GM19035 (cell line): ENCODE measurements at regions not wholly inside any gene's neighbourhood (a gene's known extent, or its start where the extent isn't known, plus 50 kb on each side); places are given as distances from the start of the nearest gene placed in this dataset.
A peak's percentile ranks its signal among the peaks of the same experiment; 100 is the strongest.

Experiments
- ATAC-seq: cut with Tn5 transposase; IDR thresholded peaks from one replicate; pipeline ENCODE4 v1.9.1; 2021; ENCODE audit not compliant: unreplicated experiment

DNA sequence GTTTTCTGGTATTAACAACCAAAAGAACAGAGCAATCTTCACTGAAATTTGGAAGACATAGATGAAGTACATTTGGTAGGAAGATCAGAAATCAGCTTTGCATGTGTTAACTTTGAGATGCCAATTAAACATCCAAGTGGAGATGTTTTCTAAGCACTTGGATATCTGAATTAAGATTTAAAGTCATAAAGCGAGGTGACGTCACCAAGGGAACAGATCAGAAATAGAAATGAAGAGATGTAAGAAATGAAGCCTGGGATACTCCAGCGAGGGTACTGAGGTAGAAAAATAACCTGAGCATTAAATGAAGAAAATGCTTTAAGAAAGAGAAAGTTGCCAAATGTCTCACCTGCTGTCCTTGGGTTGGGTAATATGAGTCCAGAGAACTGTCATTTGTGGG, 1223.3 kb downstream of the MAT2B start:
- ATAC-seq: no peak

DNA sequence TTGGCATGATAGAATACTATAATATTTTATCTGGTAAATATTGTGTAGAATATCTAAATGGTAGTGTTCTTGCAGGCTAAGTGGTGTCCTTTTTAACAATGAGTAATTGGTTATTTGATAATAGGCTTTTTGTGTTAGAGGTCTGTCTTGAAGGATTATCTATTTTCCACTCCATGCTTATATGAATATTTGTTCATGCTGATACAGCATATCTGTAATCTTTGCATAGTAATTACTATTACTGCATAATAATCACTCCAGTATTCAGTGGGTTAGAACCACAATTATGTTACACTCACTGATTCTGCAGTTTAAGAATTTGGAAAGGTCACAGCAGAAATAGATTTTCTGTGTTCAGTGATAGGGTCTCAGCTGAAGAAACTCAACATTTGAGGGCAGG, 1229.9 kb downstream of the MAT2B start:
- no peak for ATAC-seq

DNA sequence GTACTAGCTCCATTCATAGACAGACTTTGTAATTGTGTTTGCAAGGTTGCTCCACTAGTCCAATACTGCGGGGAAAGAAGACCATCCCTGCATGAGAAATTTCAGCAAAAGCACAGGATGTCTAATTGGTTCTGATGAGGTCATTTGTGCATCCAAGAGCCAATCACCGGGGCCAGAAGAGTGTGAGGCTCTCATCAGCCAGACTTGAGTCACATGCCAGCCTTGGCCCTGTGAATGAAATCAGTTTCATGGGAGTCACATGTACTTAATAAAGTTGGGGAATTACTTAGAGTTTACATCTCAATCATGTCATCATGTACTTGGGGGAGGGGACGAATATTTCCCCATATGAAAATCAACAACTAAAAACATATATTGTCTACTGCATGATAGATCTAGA, 1236.0 kb downstream of the MAT2B start:
- ATAC-seq: peak; percentile 27

DNA sequence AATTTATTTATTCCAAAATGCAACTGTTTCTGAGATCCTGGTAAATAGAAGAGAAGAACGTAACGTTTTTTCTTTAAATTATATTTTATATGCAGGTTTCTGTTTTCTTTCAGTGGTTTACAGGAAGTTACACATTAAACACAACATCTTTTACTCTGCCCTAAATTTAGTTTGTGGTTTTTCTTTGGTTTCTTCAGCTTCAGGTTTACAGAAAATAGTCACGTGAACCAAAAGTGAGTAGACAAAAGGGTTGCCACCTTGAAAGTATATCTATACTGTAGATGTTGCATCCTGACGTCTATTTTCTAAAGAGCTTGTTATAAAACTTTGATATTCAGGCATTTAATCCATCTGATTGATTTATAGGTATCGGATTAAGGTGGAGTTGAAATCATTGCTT, 1236.6 kb downstream of the MAT2B start:
- ATAC-seq: peak; percentile 89

DNA sequence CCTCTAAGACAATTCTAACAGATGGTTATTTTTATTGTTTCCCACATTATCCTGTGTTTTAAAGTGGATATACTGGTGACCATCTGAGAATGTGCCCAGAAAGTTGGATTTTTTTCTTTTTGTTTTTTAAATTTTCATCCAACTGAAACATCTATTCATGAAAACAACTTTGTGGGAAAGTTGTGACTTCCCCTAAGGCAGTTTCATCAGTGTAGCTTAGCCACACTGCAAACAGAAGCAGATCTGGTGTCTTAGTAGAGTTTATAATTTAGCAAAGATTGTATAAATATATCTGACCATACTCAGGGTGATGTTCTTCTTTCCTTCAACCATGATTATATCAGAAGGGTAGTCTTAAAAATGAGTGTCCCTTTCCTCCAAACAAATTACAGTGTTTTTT, 1241.3 kb downstream of the MAT2B start:
- no peak for ATAC-seq

DNA sequence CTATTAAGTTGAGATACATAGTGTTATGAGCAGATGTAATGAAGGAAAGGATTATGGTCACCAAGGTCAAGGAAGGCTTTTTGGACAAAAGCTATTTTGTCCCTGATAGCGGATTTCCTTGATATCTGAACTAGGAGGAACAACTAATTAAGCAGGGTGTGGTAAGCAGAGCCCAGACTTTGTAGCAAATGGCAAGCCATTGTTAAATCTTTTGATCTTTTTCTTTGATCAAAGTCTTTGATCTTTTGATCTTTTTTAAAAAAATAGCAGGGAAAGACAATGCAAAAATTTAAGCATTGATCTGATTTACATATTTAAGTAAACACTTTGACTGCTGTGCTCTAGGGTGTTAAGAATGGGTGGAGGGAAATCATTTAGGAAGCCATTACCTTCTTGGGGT, 1242.0 kb downstream of the MAT2B start:
- no peak for ATAC-seq

DNA sequence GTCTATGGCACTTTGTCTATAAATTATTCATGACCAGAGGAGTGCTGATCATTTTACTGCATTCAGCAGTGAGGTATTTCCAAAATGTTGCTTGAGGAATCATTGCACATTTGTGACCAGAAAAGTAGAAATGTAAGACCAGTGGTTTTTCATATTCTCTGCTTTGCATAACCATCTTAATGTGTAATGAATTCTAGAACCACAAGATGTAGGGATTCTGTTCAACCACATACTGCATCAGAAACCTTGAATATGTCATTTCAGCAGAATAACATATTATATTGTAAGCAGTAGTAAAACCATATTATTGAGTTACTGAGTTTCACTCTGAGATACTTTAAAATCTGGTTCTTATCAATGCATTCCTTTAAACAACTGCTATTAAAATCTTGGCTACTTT, 1243.4 kb downstream of the MAT2B start:
- ATAC-seq: peak; percentile 66

DNA sequence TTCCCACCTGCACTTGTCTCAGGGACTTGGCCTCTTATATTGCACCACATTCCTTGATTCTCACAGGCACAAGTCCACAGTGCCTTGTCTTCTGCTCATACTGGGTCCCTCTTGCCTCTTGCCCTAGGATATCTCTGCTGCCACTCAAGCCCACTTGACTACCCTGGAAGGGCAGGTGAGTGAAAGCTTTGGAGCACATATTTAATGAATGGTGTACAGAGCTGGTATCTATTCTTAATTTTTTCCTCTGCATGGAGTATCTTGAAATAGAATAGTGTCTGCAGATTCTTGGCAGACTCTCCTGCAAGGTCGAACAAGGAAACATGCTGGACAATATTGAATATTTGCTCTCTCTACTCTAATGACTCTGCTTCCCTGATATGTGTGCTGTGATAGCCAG, 1248.0 kb downstream of the MAT2B start:
- no peak for ATAC-seq

DNA sequence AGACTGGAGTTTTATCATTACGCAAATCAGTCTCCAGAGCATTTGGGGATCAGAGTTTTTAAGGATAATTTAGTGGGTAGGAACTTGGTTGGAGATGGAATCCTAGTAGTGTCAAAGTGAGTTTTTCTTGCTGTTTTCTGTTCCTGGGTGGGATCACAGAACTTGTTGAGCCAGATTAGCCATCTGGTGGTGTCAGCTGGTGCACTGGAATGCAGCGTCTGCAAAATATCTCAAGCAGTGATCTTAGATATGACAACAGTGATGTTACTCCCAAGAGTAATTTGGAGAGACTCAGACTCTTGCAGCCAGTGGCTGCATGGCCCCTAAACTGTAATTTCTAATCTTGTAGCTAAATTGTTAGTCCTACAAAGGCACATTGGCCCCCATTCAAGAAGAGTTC, 1257.8 kb downstream of the MAT2B start:
- no peak for ATAC-seq

DNA sequence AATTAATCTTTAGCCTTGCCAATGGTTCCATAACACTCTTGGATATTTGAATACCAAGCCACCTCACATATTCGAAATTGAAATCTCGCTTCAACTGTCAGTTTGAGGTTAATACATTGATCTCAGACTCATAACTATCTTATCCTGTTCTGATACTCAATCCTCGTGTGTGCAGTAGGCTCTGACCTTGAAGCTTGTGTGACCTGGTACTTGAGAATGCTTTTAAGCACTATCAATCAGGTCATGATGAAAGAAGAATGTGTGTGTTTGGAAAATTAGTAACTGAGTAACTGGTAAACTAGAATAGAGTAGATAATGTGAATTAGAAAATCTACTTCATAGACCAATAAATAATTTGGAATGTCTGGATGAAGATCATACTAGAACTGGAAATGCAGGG, 1266.7 kb downstream of the MAT2B start:
- no peak for ATAC-seq

DNA sequence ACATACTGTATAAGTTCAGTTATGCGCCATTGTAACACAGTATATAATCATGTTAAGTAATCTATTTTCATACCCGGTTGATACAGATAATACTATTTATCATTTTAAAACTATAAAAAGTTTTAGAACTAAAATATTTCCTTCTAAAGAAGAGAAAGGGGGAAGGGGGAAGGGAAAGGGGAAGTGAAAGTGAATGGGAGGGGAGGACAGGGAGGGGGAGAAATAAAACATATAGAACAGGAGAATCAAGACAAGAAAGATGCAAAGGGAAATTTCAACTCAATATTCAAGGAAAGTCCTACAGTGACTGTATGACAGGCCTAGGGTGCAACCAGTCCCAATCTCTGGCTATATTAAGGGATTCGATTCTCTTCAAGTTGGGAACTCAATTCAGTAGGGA, 1278.8 kb downstream of the MAT2B start:
- ATAC-seq: no peak

DNA sequence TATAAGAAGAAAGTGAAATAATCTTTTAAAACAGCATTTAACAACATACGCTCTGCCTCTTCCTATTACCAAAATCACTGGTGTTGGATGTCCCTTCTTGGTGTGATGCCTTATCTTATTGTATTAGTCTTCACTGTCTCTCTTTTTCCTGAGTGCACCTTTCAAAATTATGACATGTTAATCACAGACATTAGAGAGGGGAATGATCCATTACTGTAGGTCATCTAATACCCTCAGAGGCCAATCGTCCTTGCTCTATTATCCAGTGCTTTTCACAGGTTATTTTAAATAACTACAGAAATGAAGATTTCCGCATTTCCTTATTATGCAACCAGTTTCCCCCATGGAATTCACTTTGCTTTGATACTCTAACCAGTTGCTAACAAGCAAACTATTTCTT, 1292.7 kb downstream of the MAT2B start:
- ATAC-seq: no peak

DNA sequence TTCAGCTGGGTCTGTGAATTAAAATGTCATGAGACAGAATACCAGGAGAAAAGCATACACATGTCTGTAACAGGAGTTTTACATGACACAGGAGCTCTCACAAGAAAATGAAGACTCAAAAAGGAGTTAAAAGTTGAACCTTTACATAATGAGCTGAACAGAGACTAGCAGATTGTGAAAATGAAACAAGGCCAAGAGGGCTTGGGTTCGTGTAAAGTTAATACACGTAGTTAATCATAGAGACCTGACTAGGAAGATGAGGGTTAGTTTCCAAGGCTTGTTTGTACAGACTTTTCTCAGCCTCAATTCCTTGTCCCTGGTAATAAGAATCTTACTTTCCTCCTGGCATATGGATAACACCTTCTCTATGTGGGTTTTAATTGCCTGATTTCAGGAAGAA, 1294.0 kb downstream of the MAT2B start:
- ATAC-seq: peak; percentile 58

DNA sequence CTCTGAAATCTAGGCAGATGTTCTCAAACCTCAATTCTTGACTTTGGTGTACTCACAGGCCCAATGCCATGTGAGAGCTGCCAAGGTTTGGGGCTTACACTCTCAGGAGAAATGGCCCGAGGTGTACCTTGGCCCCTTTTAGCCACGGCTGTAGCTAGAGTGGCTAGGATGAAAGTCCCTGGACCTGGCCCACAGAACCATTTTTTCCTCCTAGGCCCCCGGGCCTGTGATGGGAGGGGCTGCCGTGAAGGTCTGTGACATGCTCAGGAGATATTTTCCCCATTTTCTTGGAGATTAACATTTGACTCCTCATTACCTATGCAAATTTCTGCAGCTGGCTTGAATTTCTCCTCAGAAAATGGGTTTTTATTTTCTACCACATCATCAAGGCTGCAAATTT, 1296.5 kb downstream of the MAT2B start:
- no peak for ATAC-seq

DNA sequence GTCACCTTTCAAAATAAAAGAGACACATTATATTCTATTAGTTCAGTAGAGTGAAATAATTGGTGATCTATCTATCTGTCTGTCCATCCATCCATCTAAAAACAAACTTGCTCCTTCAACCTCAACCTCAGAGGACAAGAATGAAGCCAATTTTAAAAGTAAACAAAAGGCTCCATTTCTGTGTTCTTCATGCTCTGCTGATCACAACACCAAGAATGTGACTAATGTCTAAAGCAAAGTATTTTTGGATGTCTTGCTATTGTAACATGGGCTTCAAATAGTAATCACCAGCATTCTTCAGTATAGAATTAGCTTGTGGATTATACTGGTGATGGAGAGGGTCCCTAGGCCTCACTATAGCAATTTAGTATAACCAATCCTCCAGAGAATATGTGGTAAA, 1304.4 kb downstream of the MAT2B start:
- peak; percentile 81 for ATAC-seq

DNA sequence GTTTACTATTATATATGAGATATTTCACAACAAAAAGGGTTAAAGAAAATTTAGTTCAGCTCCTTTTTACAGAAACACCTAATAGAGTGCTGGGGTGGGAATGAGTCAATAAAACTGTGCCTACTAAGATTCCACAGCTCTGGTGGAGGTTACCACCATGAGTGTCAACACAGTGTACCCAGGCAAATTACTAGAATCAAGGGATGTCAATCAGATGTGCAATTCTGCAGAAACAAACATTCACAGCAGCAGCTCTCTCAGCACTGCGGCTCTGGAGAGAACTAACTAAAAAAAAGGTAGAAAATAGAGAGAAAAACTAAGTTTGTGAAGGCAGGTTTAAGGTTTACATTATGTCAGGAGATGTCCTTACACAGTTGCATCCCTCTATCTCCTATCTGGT, 1313.0 kb downstream of the MAT2B start:
- no peak for ATAC-seq

DNA sequence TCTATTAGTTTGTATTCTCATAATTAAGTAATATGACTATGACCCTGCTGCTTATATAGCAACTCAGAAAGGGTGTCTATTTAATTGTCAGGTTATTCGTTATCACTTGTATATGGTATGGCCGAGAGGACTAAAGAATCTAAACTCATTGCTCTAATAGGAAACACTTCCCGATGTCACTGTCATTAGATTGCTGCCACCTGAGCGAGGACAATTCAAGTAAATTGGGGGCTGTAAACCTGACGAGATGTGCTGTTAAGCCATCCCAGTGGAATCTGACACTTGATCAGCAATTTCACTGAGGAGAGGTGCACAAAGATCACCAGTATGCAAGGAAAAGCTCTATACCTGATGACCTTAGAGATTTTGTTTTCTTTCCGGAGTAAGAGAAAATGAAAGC, 1319.3 kb downstream of the MAT2B start:
- no peak for ATAC-seq

DNA sequence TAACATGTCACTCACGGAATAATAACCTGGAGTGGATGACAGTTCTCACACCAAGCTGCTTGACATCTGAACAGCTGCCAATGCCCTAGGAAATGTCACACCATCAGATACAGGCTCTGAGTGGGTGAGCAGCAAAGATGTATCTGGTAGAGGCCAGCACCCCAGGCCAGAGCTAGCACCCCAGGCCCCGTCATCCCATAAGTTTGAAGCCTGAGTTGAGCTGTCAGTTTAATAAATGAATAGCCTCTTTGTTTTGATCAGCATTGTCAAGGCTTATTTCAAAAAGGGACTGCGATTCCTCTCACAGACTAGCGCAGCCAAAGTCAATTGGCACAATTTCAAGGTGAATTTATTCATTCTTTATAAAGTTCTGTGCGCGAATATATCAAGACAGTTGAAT, 1327.1 kb downstream of the MAT2B start:
- ATAC-seq: no peak

DNA sequence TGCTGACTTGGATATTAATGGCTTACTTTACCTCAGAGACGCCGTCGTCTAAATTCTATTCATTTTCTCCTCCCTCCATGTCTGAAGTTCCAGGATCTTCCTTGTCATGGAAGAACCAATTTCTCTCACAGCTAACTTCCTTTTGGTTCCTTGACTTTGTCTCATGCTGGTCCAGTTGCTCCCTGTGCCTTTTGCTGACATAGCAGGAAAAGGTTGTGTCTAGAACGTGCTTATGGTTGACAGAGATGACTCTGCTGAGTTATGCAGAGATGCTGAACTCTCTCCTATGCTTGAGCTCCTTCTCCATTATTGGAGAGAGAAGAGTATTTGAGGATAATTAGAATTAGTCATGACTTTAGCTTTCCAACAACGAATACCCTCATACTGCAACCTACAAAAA, 1338.9 kb downstream of the MAT2B start:
- no peak for ATAC-seq

DNA sequence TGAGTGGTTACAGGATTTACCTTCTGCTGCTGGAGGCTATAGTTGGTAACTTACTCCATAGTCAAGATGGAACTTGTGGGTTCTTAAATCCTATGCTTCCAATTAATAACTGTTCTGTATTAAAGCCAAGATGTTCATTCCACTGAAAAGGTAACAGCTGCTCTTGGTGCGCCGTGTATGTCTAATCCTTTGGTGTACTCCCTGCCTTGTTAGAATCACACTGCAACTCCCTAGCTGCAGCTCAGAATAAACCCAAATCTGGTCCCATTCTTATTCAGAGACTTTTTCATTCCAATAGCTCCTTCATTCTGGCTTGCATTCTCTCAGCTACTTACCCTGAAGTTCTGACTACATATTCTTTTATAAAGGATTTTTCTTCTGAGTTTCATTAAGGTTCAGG, 1355.5 kb downstream of the MAT2B start:
- ATAC-seq: no peak

DNA sequence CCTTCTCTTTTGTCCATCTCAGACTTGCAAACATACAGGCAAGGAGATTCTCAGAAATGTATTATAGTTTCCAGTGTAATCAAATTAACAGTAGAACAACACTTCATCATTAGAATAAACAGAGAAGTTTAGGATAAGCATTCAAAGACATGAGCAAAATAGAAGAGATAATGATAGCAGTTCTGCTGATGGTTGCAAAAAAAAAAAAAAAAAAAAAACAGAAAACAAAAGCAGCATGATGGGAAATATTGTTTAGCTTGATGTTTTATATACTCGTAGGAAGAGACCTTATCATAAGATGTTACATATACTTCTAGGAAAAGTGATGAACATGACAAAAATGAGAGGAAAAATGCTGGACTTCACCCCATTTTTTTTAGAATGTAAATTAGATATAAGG, 1356.2 kb downstream of the MAT2B start:
- ATAC-seq: no peak

DNA sequence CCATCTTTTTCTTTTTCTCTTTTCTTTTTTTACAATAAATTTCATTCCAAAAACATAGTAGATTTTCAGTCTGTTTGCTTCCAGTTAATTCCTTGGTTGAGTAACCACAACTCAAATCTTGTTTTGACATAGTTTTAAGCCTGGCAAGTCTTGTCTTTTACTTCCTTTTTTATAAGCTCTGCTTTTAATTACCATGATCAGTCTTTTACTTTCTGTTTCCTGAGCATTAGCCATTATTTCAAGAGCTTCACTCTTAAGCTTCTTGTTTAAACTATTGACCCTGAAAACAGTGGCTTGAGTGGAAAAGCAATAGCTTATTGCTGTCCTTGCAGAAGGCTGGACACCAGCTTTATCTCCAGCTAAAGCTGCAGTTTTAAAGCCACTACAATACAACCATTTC, 1363.3 kb downstream of the MAT2B start:
- peak; percentile 74 for ATAC-seq

DNA sequence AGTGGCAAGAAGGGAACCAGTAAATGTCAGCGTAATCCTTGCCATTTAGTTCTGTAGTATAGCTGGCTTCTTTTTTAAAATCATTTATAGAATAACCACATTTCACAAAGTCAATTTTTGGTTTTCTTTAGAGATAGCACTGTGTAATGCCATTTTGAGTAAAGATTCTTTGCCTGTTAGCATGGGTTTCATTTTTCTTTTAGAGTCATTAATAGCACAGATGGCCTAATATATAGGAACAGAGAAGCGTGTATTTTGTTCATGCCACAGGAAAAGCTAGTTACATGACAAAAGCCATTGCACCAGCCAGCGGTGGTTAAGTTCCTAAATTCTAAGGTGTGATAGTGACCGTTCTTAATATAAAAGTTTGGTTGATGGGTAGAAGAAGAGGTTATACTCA, 1363.9 kb downstream of the MAT2B start:
- ATAC-seq: peak; percentile 41

DNA sequence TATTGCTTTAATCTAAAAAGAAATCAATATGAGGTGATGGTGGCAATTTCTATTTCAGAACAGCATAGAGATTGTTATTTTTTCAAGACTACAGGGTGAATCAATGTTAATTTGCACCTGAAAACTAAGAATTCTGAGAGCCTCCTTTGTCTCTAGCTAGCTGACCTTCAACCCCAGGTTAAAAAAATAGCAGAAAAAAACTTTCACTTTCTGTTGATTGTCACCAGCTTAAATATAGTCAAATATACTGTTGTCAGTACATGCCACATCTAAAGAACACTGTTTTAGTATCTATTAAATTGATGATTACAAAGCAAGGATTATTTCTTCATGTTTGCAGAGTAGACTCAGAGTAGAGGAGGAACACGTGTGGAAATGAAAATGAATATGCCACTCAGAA, 1371.4 kb downstream of the MAT2B start:
- ATAC-seq: no peak
